ENCODE measurements at regions not wholly inside any gene's neighbourhood (a gene's known extent, or its start where the extent isn't known, plus 50 kb on each side); places are given as distances from the start of the nearest gene placed in this dataset.
"Not testable (repeated sequence)": the region's sequence is repeated elsewhere in the genome, so short reads cannot be mapped to it uniquely, and the experiment has no call there.

DNA sequence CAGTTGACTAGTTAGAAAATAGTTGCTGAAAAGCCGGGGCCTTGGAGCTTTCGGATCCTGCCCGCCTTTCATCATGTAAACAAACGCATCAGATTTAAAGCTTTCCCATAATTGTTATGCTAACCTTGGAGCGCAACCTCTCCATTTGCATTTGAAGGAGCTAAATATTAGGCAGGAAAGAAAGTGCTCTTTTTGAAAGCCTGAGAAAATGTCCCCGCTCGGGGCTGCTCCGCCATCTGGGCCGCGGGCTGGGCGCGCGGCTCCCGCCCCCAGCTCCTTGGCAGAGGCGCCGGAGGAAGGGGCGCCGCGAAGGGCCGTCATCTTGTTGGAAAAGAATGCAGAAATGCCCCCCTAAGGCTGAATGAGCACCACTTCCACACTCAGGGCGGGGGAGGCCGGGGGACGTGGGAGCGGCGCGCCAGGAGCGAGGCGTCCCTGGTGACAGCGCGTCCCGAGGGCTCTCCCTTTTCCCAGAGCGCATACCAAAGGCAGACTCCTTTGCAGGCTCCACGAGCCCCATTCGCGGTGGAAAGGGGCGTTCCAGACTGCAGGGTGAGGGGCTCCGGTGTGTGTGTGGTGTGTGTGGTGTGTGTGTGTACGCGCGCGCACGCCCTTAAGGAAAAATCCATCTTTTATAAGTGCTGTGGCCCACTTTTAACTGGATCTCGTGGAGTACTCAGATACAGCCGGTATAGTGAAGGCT lies 145.6 kb upstream of the ID4 start:
- DNase-seq (ENCODE audit: low spot score): no peak

DNA sequence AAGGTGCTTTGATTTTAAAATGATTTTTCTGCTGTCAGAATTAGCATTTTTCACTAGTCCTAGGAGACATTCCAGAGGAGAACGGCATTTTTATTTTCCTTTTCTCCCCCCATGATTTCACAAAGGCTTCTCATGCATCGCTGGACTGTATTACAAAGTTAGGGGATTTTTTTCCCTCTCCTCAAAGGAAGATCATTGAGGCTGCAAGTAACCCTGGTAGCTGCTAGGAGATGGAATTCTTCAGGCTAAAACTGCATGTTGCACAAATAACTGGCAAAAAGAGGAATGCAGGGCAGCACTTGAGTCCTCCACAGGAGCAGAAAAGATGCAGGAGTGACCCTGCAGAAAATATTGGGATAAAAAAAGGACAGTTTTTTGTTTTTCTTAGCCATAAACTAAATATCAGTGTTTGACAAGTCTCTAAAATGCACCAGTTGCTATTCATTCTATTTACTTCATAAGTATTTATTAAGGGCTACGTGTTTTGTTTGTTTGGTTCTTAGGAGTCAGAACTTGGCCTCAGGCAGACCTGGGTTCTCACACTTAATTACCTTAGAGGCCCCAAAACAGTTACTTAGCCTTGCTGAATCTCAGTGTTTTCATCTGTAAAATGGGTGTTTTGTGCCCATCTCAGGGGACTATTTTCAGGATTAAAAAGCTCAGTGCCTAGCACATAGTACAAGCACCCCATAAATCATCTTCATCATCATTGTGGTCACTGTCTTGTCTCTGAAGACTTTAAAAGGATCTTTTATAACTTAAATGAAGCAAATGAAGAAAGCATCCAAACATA lies 144.5 kb upstream of the ID4 start:
- no peak for DNase-seq (ENCODE audit: low spot score)

DNA sequence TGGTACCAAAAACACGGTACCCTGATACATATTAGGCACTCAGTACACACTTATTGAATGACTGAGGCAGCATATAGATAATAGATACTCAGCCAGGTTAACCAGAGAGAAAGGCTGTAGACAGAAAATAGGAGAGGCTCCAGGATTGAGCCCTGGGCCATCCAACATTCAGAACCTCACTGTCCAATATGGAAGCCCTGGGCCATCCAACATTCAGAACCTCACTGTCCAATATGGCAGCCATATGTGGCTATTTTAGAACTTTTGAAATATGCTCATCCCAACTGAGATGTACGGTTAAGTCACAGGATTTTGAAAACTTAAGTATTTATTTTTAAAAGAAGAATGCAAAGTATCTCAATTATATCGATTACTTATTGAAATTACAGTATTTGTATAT lies 142.5 kb upstream of the ID4 start:
- no peak for DNase-seq (ENCODE audit: low spot score)

DNA sequence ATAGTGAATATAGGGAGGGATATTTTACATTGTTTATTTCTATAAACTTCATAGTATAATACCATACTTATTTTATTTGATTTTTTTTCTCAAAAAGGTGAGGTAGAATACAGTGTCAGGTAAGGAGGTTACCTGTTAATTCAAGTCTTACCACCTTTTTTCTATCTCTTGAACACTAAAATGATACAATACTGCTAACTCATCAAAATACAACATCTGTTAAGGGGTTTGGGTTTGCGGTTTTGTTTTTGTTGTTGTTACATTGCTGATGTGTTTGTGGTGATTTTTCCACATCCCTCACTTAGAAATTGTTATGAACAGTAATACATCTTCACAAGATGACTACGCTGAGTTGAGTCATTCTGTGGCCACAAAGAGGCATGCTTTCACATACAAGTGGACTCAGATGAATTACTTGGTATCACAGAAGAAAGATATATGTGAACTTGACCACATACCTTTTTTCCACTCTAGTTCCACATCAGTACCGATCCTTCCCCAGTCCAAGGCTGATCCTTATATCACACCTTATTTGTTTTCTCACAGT lies 139.4 kb upstream of the ID4 start:
- DNase-seq (ENCODE audit: low spot score): peak; percentile 77

DNA sequence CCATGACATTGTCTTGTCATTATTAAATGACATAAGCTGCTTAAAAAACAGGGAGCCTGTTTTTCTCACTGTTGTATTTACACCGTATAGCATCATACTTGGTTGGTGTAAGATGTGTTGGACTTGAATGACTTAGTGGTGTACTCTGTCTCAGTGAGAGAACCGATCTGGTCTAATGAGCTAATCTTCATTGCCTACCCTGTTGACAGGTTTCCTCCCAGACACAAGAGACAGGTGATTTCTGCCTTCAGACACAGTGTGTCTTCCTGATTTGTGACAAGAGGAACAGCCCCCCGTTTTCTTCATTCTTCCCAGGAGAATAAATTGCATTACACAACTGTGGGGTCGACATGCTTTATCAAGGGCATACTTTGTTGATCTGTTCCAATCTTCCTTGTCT lies 137.2 kb upstream of the ID4 start:
- no peak for DNase-seq (ENCODE audit: low spot score)

DNA sequence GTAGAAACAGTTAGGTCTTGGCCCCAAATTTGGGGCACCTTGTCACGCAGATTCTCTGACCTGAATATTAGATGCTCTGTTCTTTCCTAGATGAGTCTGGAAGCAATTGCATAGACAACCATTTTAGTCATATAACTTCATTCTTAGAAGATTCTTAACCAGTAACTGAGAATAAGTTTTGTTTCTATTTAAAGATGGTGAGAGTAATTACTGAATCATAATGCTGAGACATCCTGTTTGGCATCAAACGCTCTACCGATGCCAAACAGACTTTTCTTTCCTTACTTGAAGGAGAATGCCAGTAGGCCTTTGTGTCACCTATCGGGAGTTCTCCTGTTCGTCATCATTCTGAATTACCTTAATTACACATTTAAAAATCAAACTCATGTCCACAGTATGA lies 131.6 kb upstream of the ID4 start:
- DNase-seq (ENCODE audit: low spot score): no peak

DNA sequence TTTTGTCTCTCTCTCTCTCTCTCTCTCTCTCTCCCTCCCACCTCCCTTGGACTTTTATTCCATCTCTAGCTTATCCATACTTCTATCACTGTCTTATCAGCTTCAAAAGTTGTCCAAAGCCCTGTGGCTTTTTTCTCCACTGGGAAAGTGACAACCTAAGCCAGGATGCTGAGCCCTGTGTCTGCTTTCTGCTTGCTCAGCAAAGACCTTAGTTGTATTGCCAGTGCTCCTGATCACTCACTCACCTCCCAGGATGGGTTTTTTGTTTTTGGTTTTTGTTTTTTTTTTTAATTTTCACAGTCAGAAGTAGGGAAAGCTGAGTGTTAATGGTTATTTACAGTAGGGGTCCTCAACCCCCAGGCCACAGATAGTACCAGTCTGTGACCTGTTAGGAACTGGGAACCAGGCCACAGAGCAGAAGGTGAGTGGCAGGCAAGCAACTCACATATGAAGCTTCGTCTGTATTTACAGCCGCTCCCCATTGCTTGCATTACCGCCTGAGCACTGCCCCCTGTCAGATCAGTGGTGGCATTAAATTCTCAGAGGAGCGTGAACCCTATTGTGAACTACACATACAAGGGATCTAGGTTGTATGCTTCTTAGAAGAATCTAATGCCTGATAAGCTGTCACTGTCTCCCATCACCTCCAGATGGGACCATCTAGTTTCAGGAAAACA lies 125.0 kb upstream of the ID4 start:
- no peak for DNase-seq (ENCODE audit: low spot score)

DNA sequence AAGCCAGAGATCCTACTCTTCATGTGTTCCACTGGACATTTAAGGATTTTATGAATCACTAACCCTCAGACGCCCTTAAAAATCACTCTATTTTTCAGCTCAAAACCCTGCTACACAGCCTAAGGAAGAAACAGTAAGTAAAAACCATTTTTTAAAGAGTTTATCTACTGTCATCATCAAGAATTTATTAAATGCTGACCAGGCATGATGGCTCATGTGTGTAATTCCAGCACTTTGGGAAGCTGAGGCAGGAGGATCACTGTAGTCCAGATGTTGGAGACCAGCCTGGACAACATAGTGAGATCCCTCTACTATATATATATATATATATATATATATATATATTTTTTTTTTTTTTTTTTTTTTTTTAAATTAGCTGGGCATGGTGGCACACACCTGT lies 124.2 kb upstream of the ID4 start:
- DNase-seq (ENCODE audit: low spot score): no peak

DNA sequence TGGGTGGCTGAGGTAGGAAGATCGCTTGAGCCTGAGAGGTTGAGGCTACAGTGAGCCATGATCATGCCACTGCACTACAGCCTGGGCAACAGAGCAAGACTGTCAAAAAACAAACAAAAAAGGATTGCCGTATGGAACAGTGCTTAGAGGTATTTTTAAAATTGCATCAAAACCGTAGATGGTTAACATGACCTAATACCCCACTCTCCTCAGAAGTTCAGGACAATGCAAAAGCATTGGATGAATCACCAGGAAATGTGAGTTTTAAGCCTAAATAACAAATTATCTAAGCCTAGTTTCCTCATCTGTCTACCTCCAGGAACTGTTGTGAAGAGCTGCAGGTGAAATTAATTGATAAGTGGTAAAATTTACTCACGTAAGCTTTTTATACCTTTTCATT lies 123.8 kb upstream of the ID4 start:
- DNase-seq (ENCODE audit: low spot score): no peak

DNA sequence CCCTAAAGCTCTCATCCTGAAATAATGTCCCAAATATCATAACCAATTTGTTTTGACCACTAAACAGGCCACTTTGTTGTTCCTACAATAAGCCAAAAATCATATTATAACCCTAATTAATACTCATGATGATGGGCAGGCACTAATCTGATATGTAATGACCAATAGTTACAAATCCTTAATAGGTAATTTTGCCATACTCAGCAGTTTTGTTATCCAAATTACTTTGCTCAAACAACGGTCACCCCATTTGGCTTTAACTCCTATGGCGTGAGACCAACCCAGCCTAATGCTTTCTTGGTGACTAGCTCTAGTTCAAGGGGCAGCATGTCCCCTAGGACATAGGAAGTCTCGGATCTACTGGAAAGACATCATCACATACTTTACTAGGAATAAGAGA lies 123.2 kb upstream of the ID4 start:
- DNase-seq (ENCODE audit: low spot score): no peak

DNA sequence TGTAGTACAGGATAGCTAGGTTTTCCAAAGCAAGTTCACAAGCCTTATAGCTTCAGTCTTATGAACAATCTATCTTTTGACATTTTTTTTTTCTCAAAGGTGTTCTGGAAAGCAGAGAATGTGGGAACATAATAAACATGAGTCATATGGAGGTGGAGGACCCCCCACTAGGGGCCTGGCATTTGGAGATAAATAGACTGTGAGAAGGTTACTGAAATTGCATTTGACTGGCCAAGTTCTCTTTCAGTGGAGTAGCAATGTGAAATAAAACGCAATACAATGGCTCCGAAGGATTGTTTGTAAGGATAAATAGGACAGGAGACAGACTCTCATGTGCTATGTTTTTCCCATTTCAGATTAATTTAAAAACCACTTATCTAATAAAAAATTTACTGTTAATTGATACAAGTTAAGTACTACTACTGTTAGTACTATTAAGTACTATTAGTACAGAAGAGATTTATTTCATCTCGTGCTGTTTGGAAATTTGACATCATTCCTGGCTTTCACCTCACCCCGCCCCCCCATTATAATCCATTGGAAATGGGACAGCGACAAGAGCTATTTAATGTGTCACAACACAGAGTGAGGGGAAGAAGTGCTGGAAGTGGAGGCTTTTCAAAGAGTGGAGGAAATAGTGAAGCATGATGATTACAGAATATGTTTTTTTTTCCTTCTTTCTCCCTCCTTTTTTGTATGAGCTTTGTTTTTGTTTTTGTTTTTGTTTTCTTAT lies 122.6 kb upstream of the ID4 start:
- no peak for DNase-seq (ENCODE audit: low spot score)

DNA sequence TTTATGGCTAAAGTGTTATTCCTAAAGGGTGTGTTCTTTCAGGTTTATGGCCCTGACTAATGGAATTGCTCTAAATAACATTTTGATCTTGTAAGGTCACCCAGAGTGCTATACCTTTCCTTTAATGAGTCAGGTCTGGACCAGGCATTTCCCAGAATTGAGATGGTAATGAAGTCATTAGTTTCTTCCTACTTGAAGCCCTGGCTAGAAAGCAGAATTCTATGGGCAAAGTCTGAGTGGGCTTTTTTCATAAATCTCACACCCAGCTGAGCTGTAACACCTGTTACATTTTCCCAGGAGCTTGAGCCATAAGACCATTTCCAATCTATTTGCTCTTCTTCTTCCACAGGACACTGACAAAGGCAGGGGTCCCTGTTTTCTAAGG lies 122.0 kb upstream of the ID4 start:
- no peak for DNase-seq (ENCODE audit: low spot score)

DNA sequence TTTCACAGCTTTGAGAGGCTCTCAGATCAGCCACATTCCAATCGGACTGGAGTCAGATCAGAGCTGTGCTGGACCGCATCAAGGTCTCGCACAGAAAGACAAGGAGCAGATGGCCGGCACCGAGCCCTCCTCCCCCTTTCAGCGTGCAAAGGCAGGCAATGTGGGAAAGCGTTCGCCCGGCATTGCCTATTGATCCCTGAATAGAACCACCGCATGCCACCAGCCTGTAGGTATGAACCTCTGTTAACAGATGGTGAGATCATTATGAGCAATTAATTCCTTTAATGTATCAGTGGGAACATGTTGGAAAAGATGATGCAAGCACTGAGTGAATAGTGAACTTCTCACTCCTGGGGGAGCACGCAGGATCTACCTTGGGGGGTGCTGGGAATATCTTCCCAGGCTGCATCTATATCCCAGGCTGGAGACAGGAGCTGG lies 117.5 kb upstream of the ID4 start:
- no peak for DNase-seq (ENCODE audit: low spot score)

DNA sequence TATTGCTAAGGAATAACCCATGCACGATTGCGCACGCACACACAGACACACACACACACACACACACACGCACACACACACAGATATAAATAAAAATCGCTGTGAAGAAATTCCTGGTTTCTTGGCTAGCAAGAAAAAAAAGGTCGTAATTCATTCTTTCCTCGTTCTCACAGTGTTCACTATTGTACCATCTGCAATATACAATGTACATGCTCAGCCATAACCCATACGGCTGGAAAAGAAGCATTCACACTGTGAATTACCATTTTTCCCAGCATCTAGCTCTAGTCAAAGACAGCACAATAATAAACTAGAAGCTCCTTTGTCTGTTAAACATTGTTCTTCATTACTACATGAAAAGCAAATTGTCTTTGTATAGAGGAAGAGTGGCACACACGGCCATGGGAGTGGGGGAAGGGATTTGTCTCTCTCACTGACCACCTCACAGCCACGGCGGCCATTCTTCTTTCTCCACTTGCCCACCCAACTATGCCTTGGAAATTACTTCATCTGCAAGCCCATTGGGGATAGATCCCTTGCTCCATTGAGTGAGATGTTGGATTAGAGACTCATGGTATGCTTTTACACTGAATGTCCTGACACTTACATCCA lies 115.3 kb upstream of the ID4 start:
- no peak for DNase-seq (ENCODE audit: low spot score)

DNA sequence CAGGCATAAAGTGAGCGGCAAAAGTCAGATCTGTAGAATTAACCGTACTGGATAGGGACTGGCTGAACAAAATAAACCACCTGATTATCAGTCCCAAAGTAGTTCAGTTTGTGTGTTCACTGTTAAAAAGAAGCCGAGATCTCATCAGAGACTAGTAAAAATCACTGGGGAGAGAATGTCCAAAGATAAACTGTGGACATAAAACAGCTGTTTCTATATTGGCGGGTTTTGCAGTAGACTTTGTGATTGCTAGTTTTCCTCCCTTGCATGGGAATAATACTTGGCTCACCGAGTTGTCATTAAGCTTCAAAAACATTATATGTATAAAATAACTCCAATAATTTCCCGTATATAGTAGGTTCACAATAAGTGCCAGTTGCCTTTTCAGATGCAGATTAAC lies 114.2 kb upstream of the ID4 start:
- DNase-seq (ENCODE audit: low spot score): no peak

DNA sequence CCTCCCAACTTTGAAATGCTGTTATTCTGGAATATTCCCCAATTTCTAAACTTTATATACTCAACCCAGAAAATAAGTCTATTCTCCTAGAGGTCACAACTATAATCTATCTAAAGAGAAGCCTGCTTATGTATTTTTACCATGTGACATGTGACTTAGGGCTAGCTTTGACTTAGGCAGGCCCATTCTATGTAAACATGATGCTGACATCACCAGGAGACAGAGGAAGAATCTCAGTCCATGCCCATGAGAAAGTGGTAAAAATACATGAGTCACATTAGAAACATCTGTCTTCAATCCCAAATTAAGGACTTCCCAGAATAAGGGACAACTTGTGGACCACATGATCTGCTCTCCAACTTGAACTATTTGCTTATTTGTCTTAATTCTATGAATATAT lies 113.6 kb upstream of the ID4 start:
- peak; percentile 78 for DNase-seq (ENCODE audit: low spot score)

DNA sequence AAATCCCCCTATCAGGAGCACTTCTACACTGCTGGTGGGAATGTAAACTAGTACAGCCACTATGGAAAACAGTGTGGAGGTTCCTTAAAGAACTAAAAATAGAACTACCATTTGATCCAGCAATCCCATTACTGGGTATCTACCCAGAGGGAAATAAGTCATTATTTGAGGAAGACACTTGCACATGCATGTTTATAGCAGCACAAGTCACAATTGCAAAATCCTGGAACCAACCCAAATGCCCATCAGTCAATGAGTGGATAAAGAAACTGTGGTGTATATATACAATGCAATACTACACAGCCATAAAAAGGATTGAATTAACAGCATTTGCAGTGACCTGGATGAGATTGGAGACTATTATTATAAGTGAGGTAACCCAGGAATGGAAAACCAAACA lies 111.7 kb upstream of the ID4 start:
- not testable (repeated sequence) for DNase-seq (ENCODE audit: low spot score)

DNA sequence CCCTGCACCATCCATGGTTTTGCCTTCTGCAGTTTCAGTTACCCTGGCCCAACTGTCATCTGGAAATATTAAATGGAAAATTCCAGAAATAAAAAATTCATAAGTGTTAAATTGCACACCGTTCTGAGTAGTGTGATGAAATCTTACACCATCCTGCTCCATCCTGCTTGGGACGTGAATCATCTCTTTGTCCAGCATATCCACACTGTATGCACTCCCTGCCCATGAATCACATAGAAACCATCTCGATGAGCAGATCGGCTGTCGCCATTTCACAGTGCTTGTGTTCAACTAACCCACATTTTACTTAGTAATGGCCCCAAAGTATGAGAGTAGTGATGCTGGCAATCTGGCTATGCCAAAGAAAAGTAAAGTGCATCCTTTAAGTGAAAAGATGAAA lies 105.9 kb upstream of the ID4 start:
- peak; percentile 73 for DNase-seq (ENCODE audit: low spot score)

DNA sequence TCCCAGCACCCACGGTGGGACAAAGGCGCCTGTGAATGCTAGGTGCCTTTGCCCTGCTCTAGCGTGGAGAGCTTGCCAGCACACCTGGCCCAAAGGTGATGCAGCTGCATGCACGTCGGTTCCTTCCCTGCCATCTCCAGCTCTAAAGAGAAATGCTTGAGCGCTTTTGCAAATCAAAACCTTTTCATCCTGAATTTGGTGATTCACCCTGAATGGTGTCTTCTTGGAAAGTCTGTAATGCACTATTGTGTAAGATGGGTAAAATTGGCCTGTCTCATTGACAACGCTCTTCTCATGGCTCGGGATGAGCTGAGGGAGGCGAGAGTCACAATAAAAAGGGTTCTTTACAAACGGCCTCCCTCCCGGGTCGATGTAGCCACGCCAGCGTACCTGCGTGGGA lies 103.1 kb upstream of the ID4 start:
- no peak for DNase-seq (ENCODE audit: low spot score)

DNA sequence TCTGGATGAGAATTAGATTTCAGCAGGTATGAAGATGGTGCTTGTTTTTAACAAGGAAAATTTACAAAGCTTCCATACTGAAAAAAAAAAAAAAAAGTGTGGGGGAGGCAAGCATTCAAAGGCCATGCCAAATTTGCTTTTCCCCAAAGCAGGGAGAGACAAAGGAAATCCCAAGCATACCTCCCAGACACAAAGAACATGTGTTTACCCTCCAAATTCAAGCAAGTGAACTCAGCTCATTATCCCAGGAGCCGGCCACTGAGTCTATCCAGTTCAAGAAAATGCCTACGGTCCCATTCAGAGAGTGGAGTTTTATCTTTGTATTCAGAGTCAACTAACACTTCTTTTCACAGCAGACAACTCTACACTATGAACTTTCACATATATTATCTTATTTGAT lies 102.7 kb upstream of the ID4 start:
- DNase-seq (ENCODE audit: low spot score): no peak

DNA sequence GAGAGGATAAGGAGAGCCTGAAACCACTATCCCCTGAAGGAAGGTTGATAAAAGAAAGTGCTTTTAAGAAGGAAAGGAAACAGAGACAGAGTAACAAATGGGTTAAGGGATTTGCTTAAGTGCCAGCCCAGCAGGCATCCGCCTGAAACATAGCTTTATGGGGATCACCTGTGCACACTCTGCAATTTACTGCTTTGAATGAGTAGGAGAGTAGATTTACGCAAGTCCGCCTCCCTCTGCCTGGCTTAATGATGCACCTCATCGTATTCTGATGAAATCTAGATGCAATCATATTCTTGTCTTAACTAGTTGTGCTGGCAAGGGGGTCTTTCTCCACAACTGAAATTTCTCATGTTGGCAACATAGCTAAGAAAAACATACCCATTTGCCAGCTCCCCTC lies 101.1 kb upstream of the ID4 start:
- no peak for DNase-seq (ENCODE audit: low spot score)

DNA sequence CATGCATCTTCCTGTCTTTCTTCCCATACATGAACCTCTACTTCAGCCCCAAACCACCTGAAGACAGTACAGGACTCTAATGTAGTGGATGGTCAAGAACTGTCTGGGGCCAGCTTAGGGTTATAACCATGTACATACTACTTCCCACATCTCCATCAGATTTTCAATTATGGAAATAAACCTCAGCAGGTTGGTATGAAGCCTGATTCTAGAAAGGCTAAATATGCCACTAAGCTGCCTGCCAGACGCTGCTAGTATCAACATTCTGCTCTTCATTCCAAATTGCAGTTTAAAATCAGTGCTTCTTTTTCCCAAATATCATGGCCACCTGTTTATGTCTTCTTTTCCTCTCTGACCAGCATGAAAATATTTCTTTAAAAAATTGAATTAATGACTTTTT lies 99.2 kb upstream of the ID4 start:
- DNase-seq (ENCODE audit: low spot score): no peak
